ENCODE measurements at regions not wholly inside any gene's neighbourhood (a gene's known extent, or its start where the extent isn't known, plus 50 kb on each side); places are given as distances from the start of the nearest gene placed in this dataset.

DNA sequence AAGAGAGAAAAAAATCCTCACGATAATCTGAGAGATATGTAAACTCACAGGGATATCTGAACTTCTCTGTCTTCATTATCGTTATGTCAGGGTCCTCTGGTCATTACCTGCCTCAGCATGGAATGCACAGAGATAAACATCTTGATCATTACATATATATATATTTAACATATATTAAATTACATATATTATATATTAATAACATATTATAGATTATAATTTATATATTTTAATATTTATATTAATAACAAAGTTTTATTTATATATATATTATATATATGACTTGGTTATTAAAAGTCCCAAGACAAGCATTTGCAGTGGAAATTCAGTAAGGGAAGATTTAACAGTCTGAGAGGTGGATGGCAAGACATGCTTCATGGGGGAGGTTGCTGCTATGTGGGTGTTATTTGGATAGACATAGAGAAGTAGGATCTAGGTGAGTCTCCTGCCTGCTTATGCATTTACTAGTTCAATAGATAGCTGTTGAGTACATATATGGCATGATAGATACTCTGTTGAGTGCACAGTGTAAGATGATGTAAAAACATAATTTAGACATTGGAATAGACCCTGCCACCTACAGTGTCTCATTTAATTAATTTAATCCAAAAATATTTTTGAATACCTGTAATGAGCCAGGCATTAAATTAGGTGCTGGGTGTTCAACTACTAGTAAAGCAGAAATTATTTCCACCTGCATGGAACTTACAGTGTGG lies 255.2 kb downstream of the RAD51AP2 start:
- Histone ChIP-seq H3K36me3 (ENCODE audit: low read depth, missing control alignments) (no peaks in the 10 kb centered on the region), H3K4me3 (no peak overlapping the region), H3K27ac (no peak overlapping the region), H3K9me3 (no peaks in the 10 kb centered on the region), H3K27me3 (no peaks in the 10 kb centered on the region), H3K4me1 (no peaks in the 10 kb centered on the region)
- DNase-seq = no peak
- WGBS, 2 donors = 90 to 93% methylated on average over 2 of the region's 2 CpGs
- intact Hi-C loops (cut with DNase I; ENCODE audit: low total_unique reads) = no loop called here
- TF ChIP-seq POLR2A (IDR thresholded peaks at IDR 0.05) = no peak
- TF ChIP-seq, protein P1, sequence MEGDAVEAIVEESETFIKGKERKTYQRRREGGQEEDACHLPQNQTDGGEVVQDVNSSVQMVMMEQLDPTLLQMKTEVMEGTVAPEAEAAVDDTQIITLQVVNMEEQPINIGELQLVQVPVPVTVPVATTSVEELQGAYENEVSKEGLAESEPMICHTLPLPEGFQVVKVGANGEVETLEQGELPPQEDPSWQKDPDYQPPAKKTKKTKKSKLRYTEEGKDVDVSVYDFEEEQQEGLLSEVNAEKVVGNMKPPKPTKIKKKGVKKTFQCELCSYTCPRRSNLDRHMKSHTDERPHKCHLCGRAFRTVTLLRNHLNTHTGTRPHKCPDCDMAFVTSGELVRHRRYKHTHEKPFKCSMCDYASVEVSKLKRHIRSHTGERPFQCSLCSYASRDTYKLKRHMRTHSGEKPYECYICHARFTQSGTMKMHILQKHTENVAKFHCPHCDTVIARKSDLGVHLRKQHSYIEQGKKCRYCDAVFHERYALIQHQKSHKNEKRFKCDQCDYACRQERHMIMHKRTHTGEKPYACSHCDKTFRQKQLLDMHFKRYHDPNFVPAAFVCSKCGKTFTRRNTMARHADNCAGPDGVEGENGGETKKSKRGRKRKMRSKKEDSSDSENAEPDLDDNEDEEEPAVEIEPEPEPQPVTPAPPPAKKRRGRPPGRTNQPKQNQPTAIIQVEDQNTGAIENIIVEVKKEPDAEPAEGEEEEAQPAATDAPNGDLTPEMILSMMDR (IDR thresholded peaks at IDR 0.05) = no peak

GRCh38 chr2:17259613-17260012 lies 258.6 kb downstream of the RAD51AP2 start:
- H3K4me1 ChIP-seq = no peaks in the 10 kb centered on the region
- DNase-seq = no peak
- H3K36me3 ChIP-seq (ENCODE audit: low read depth, missing control alignments) = no peaks in the 10 kb centered on the region
- no peak overlapping the region for H3K27ac ChIP-seq
- no peak overlapping the region for H3K4me3 ChIP-seq
- WGBS, 2 donors = 92 to 93% methylated on average over 4 of the region's 4 CpGs
- intact Hi-C loops (cut with DNase I; ENCODE audit: low total_unique reads) = no loop called here
- TF ChIP-seq, protein P1 (IDR thresholded peaks at IDR 0.05) = no peak
- TF ChIP-seq POLR2A (IDR thresholded peaks at IDR 0.05) = no peak
- no peaks in the 10 kb centered on the region for H3K27me3 ChIP-seq
- no peaks in the 10 kb centered on the region for H3K9me3 ChIP-seq

GRCh38 chr2:17258861-17259260 lies 259.4 kb downstream of the RAD51AP2 start:
- intact Hi-C loops (cut with DNase I; ENCODE audit: low total_unique reads) = no loop called here
- no peak for DNase-seq
- Histone ChIP-seq H3K4me1 (no peaks in the 10 kb centered on the region), H3K9me3 (no peaks in the 10 kb centered on the region), H3K4me3 (no peak overlapping the region), H3K27ac (no peak overlapping the region), H3K27me3 (no peaks in the 10 kb centered on the region), H3K36me3 (ENCODE audit: low read depth, missing control alignments) (no peaks in the 10 kb centered on the region)
- TF ChIP-seq, protein P1 (IDR thresholded peaks at IDR 0.05) = no peak
- no peak for TF ChIP-seq POLR2A (IDR thresholded peaks at IDR 0.05)
- 60% methylated on average over 2 of the region's 2 CpGs for WGBS, 2 donors

GRCh38 chr2:17257189-17257909 lies 260.9 kb downstream of the RAD51AP2 start:
- 66 to 72% methylated on average over 4 of the region's 4 CpGs for WGBS, 2 donors
- H3K27ac ChIP-seq = no peak overlapping the region
- no peak overlapping the region for H3K4me3 ChIP-seq
- no peaks in the 10 kb centered on the region for H3K27me3 ChIP-seq
- TF ChIP-seq, protein P1 (IDR thresholded peaks at IDR 0.05) = no peak
- TF ChIP-seq POLR2A (IDR thresholded peaks at IDR 0.05) = no peak
- intact Hi-C loops (cut with DNase I; ENCODE audit: low total_unique reads) = no loop called here
- H3K36me3 ChIP-seq (ENCODE audit: low read depth, missing control alignments) = no peaks in the 10 kb centered on the region
- DNase-seq = no peak
- no peaks in the 10 kb centered on the region for H3K4me1 ChIP-seq
- H3K9me3 ChIP-seq = no peaks in the 10 kb centered on the region

Measured in testis (tissue), 2 donors.